Epithelial cell of proximal tubule (primary cell): ENCODE measurements at regions not wholly inside any gene's neighbourhood (a gene's known extent, or its start where the extent isn't known, plus 50 kb on each side); places are given as distances from the start of the nearest gene placed in this dataset.

Source experiments
- DNase-seq: peaks from one replicate; pipeline ENCODE4 v3.0.0-alpha.2; 2011; ENCODE audit warnings: low read depth
- H3K4me3 ChIP-seq: 2 replicates; pipeline ENCODE4 v1.5.1; 2011; ENCODE audit warnings: low read depth, mild to moderate bottlenecking, low read length
- TF ChIP-seq, protein P1 (sequence below): conservative IDR thresholded peaks from 2 replicates; pipeline ENCODE4 v1.5.1; 2012; ENCODE audit warnings: low read depth, mild to moderate bottlenecking, low read length

DNA sequence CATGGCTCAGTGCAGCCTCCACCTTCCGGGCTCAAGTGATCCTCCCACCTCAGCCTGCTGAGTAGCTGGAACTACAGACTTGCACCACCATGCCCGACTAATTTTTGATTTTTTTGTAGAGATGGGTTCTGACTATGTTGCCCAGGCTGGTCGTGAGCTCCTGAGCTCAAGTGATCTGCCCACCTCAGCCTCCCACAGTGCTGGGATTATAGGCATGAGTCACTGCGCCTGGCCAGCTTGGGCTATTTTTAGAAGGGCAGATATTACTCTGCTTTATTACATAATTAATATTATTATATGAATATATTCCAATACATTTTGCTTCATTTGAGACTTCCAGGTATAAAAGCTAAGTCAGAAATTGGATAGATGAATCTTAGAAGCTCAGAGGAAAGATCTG lies 143.7 kb upstream of the ANK2 start:
- no peak overlapping the region for H3K4me3 ChIP-seq
- no peak for DNase-seq
- TF ChIP-seq, protein P1, sequence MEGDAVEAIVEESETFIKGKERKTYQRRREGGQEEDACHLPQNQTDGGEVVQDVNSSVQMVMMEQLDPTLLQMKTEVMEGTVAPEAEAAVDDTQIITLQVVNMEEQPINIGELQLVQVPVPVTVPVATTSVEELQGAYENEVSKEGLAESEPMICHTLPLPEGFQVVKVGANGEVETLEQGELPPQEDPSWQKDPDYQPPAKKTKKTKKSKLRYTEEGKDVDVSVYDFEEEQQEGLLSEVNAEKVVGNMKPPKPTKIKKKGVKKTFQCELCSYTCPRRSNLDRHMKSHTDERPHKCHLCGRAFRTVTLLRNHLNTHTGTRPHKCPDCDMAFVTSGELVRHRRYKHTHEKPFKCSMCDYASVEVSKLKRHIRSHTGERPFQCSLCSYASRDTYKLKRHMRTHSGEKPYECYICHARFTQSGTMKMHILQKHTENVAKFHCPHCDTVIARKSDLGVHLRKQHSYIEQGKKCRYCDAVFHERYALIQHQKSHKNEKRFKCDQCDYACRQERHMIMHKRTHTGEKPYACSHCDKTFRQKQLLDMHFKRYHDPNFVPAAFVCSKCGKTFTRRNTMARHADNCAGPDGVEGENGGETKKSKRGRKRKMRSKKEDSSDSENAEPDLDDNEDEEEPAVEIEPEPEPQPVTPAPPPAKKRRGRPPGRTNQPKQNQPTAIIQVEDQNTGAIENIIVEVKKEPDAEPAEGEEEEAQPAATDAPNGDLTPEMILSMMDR = no peak

DNA sequence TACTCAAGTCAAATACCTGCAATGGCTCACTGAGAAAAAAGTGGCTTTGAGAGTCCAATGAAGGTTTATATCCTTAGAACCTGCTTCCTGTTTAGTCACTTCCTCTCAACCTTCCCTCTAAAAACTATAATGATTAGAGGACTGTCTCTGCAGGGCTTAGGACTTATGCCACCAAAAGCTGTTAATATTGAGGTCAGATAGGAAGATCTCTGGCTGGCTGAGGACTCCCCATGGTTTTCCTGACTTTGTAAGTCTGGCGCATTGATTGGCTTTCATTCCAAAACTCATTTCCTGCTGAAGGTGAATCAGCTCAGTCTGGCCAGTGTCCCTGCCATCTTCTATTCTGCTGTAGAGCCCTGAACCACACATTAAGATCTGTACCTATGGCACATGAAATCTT lies 140.9 kb upstream of the ANK2 start:
- TF ChIP-seq, protein P1 = no peak
- DNase-seq = no peak
- H3K4me3 ChIP-seq = no peak overlapping the region

DNA sequence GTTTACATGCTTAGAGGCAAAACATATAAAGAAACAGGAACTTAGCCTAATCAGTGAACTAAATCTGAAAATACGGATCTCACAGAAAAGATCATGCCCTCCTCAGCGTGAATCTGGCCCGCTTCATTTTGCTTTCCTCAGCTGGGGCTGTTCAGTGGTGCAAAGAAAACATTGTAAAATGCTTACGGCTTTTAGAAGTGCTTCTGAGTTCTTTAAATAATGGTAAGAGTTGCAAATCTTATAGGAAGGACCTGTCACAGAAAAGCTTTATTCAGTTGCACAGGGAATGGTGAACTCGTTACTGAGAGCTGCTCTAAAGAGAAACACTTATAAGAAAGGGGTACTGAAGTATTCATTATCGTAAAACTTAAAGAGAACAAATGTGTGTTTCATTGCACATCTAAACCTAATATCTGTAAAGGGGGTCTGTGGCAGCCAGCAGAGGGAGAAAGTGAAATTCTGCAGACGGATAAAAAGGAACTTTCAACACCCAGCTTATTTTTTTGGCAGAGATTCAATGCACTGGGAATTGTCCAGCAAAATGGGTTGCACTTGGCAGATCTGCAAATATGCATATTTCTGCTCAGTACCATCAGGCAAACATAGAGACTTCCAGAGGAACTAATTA lies 139.2 kb upstream of the ANK2 start:
- DNase-seq = no peak
- H3K4me3 ChIP-seq = peak overlapping the region; percentile 36
- TF ChIP-seq, protein P1 = peak; percentile 10

DNA sequence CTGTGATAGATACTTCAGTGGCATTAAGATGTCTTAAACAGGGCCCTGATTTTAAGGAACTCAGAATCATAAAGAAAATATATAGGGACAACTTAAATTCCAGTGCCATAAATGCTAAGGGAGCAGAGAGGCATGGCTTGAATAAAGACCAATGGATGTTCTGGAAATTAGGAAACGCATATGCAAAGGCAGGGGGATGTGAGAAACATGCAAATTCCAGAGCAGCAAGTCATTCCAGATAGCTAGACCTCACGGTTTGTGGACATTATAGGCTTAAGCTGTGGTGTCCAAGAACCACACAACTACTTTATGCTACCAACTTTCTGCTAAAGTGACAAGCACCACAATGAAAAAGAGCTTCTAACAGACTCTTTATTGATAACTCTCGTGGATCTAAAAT lies 132.6 kb upstream of the ANK2 start:
- TF ChIP-seq, protein P1 = no peak
- no peak overlapping the region for H3K4me3 ChIP-seq
- DNase-seq = no peak

DNA sequence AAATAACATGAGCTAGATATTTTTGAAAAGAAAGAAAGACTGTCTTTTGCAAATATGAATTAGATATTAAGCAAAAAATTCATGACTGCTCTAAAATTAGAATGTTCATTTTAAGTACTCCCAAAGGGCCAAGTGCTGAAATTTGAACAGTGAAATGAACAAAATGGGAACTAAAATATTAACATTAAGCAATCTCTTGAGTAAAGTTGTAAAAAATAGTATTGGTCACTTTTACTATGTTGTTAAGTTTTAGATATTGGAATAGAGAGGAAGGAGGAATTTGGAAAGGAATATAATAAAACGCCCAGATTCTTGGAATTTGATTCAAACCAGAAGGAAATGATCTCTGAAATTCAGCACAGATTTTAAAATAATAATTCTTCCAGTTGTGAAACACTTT lies 125.9 kb upstream of the ANK2 start:
- H3K4me3 ChIP-seq = no peak overlapping the region
- DNase-seq = no peak
- TF ChIP-seq, protein P1 = no peak

DNA sequence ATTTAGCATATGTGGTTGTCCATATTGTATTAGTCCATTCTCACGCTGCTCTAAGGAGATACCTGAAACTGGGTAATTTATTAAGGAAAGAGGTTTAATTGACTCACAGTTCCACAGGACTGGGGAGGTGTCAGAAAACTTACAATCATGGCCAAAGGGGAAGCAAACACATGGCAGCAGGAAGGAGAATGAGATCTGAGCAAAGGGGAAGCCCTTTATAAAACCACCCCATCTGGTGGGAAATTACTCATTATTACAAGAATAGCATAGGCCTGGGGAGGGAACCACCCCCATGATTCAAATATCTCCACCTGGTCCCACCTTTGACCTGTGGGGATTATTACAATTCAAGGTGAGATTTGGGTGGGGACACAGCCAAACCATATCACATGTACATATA lies 122.6 kb upstream of the ANK2 start:
- no peak for DNase-seq
- TF ChIP-seq, protein P1 = no peak
- H3K4me3 ChIP-seq = no peak overlapping the region

DNA sequence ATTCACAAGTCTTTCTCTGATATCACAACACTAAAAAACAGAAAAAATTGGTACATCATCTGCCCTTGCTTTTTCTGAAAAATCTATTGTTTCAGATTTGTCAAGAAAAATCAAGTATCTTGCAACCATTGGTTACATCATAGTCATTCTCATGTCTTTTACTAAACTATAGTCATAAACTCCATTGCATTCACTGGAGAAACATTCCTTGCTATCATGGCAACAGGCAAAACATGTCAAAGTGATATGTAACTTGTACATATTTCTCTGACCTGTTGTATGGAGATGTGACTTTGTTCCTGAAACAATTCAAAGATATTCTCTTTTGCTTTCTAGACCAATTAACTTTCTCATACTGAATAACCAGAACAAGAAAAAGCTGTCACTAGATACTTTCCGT lies 121.9 kb upstream of the ANK2 start:
- TF ChIP-seq, protein P1 = no peak
- no peak overlapping the region for H3K4me3 ChIP-seq
- no peak for DNase-seq
